NCI-H187 (cell line): ENCODE measurements at regions not wholly inside any gene's neighbourhood (a gene's known extent, or its start where the extent isn't known, plus 50 kb on each side); places are given as distances from the start of the nearest gene placed in this dataset.
A peak's percentile ranks its signal among the peaks of the same experiment; 100 is the strongest.

Source experiments
- DNase-seq, 2 experiments: peaks; one replicate each; lab custom pipeline; 2025; lab: John Stamatoyannopoulos, UW

DNA sequence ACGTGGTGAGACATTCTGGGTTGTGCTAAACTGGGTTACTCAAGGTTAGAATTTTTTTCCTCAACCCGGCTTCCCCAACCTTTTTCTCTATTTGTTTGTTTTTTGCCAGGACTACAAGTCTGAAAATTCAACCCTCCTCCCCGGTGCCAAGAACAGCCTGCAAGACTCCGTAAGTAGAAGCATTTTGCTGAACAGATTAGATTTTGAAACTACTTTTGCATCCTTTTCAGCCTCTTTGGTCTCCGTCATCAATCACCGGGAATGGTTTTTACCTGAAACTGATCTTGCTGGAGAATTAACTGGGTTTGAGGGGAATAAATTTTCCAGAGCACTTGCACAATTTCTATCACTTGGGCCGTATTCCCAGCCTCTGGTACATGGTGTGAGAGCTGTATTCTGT lies 501.2 kb upstream of the EEF2KMT start:
- no peak for DNase-seq

DNA sequence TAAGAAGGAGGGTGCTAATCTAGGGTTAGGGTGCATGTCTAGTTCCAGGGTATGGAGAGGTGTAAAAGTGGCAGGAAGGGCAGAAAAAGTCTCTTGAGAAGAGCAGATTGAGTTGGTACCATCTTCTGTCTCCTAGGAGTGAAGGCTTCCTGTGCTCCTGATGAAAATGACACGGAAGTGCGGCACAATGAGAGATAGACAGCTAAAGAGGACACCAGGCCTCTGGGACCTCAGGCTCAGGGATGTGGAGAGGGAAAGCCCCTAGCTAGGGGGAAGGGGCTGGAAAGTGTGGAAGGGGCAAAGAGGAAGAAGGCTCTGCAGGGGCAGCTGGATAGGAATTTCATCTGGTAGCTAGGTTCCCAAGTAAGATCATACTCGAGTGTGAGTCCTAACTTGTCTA lies 498.3 kb upstream of the EEF2KMT start:
- DNase-seq = no peak

DNA sequence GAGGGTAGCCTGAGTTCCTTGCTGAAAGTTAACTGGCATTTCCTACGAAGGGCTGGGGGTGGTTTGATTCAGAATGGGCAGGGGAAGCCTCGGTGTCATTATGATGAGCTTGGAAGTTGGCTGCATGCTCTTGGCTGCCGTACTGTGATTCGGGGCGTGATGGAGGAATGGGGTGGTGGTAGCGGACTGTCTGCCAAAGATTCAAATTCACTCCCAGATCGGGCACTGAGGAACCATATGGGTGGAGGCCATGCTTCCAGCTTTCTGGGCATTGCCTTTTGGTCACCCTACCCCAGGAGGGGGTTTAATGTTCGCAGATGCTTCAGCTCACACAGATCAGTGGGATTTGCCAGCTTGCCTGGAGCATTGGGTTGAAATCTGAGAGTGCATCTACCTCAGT lies 492.8 kb upstream of the EEF2KMT start:
- DNase-seq = no peak

- DNase-seq = no peak
These were observed 492.3 kb upstream of the EEF2KMT start for GRCh38 chr16:5589812-5590373.

DNA sequence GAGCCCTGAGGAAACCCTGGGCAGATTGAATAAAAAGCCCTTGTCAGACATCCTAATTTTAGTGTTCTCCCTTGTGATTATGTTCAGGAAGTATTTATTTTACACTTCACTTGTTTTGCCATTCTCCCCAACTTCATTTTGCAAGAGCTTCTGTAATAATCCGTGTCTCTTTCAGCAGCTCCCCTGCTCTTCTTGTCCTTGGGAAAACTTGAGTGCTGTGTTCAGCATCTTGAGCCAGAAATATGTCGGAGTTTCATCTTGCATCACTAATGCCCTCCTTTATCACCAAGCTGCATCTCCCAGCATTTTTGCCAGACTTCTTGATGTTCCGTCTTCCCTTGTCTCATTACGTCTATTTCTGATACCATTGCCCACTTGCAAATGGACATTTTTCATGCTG lies 486.5 kb upstream of the EEF2KMT start:
- DNase-seq = no peak

- no peak for DNase-seq
These were observed 484.9 kb upstream of the EEF2KMT start for GRCh38 chr16:5582529-5582928.

GRCh38 chr16:5581908-5582307 lies 484.3 kb upstream of the EEF2KMT start:
- no peak for DNase-seq

DNA sequence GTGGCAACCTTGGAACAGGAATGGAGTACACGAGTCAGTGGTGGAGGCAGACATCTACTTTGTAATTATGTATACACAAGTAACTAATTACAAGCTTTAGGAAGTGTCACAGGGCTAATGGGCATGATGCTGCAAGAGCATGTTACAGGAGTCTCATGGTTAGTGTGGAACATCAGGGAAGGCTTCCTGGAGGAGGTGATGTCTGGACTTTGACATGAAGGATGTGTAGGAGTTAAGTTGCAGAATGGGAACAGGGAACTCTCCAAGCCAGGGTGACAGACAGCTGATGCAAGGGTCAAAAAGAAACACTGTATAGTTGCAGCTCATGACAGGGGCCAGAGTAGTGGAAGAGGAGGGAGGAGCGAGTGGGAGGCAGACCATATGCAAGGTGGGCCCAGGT lies 483.8 kb upstream of the EEF2KMT start:
- no peak for DNase-seq

DNA sequence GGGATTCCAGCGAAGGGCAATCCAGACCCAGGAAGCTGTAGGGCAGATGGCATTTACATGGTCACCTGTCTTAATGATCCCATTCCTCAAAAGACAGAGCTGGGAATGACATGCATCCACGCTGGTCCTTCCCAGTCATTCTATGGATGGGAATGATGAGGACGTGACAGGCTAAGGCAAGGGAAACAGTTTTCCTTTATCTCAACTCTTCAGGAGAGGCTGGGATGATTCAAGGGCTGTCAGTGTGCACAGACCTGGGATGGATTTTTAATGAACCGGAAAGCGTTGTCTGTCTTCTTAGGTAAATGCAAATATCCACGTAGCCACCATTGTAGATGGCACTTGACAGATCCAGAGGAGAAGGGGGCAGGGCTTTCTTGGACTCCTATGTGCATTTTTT lies 483.2 kb upstream of the EEF2KMT start:
- DNase-seq = peak; percentile 24 to 33

DNA sequence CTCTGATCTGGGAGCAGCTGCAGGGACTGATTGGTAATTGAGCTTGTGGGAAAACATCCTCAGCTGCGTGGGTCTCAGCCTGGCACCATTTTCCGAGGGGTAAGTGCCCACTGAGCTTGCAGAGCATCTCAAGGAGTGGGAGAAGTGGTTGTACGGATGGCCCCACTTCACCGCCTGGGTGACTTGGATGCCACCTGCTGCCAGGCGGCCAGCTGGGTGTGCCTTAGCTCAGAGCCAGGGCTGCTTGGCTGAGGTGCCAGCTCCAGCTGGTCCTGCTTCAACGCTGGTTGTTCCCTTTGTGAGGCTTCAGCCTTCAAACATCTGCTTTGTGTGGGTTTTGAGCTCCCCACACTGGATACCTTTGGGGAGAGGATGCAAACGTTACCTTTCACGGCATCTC lies 482.7 kb upstream of the EEF2KMT start:
- peak in 1 of 2 experiments; percentile 20 for DNase-seq

DNA sequence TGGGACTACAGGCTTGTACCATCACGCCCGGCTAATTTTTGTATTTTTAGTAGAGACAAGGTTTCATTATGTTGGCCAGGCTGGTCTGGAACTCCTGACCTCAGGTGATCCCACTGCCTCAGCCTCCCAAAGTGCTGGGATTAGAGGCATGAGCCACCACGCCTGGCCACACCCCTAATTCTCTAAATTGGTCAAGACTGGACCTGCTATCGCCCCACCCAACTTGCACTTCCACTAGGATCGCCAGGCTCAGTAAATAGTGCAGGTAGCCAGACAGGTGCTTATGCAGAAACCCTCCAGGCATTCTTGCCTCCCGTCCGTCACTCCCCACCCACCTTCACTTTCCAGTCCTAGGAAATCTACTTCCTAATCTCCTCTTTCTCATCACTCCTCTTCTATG lies 481.4 kb upstream of the EEF2KMT start:
- no peak for DNase-seq

GRCh38 chr16:5577463-5577862 lies 479.9 kb upstream of the EEF2KMT start:
- DNase-seq = no peak

DNA sequence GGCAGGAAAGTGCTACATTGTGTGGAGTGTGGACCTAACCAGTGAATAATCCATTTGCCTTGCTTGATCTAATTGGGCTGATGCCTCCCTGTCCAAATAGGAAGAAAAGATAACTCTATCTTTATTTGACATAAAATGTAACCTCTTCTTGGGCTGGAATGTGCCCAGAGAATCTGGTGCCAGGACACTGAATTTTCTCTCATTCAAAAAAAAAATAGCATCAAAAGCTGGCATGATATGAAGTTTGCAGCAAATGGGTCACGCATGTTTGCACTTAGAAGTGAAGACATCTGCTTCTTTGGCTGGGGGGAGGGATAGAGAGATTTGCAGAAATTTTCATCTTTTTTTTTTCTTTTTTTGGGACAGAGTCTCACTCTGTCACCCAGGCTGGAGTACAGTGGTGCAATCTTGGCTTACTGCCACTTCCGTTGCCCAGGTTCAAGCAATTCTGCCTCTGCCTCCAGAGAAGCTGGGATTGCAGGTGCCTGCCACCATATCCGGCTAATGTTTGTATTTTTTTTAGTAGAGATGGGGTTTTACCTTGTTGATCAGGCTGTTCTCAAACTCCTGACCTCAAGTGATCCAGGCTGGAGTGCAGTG lies 478.2 kb upstream of the EEF2KMT start:
- no peak for DNase-seq

DNA sequence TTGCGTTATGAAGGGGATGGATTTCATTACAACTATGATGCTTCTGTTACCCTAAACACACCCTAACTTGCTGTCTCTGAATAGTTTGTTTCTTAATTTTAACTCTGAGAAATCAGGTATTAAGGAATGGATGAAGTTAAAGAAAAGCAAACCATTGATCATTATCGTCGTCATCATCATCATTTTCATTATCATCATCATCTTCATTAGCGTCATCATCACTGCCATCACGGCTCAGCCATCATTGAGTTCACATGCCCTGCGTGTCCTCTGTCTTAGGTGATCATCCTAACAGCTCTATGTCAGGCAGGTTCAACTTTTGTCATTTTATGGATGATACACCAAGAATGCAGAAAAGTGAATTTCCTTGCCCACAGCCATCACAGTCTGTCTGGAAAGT lies 477.5 kb upstream of the EEF2KMT start:
- DNase-seq = no peak

DNA sequence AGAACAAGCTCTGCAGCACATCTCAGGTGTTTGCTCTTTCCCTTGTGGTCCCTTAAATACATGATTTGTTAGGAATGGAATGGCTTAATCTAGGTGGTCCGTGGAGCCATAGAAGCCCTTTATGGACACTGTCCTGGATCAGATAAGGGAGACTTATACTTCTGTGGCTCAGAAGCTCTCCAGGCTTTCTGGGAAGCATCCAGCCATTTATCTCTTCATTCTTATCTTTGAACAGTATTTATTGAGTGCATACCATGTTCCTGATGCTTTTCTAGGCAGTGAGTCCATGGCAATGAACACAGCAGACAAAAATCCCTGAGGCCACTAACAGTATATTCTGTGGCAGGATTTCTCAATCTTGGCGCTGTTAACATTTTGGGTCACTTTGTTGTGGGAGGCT lies 474.5 kb upstream of the EEF2KMT start:
- DNase-seq = no peak

DNA sequence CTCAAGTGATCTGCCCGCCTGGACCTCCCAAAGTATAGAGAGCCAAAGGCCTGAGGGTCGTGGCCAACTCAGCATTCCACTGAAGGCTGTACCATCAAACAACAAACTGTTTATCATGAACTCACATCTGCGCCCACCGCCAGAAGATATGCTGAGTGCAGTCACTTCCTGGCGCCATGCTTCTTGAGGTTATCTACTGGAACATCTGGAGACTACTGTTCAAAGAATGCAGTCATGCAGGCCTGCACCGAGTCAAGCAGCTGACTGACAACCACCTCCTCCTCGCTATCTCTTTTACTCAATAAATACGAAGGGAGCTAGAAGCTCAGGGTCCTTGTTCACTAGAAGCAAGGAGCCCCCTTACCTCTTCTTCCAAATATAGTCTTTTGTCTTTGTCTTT lies 473.9 kb upstream of the EEF2KMT start:
- no peak for DNase-seq

DNA sequence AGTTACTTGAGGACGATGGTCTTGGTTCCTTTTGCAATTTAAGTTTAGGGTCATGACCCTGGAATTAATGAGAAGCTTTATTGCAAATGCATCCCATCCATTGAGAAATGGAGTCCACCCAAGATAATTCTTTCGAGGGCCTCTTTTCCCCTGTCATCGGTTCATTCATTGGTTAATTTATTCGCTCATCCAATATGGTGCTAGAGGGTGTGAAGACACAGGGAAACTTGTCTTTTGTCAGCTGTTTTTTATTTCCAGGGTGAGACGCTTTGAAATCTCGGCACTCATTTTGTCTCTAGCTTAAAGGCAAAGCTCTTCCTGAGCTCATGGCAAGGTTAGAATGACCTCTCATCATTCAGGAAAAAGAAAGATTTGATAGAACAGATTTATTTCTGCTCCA lies 464.2 kb upstream of the EEF2KMT start:
- no peak for DNase-seq

GRCh38 chr16:5560084-5560483 lies 462.5 kb upstream of the EEF2KMT start:
- no peak for DNase-seq

- DNase-seq = no peak
These were observed 460.4 kb upstream of the EEF2KMT start for GRCh38 chr16:5557966-5558365.

DNA sequence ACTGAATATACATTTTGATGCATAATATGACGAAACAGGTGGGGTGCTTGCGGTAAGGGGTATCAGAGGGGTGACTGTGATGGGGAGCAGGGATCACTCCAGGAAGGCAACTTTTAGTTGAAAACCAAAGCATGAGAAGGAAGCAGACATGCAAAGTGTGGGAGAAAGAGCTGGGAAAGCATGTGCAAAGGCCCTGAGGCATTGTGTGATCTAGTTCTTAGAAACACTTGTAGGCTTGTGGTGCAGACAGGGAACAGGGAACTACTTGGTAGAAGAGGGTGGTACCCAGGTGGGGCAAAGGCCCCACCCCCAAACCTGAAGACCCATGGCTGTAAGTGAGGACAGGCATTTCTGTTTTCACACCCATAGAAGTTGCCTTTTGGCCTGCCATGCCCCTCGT lies 459.9 kb upstream of the EEF2KMT start:
- DNase-seq = no peak

- DNase-seq = no peak
These were observed 458.7 kb upstream of the EEF2KMT start for GRCh38 chr16:5556158-5556810.

GRCh38 chr16:5551909-5552308 lies 454.3 kb upstream of the EEF2KMT start:
- DNase-seq = no peak

- no peak for DNase-seq
These were observed 452.2 kb upstream of the EEF2KMT start for GRCh38 chr16:5549802-5550201.

- DNase-seq = no peak
These were observed 443.8 kb upstream of the EEF2KMT start for GRCh38 chr16:5541356-5541755.
